ENCODE measurements at regions not wholly inside any gene's neighbourhood (a gene's known extent, or its start where the extent isn't known, plus 50 kb on each side); places are given as distances from the start of the nearest gene placed in this dataset.

- DNase-seq (ENCODE audit: low read depth, low spot score): no peak
- CTCF ChIA-PET: interaction anchor here (1.4 kb wide), 1 partner anchor 10 kb away, joined by 3 read pairs; no protein-coding TSS in a partner anchor
- TF ChIP-seq CTCF (IDR thresholded peaks at IDR 0.05; ENCODE audit: insufficient read depth, low read length, missing control alignments): no peak
- POLR2A ChIA-PET: no interaction called here
- H3K4me3 ChIP-seq (ENCODE audit: low read depth, low read length): no peak overlapping the region
These were observed 103.3 kb downstream of the C1orf94 start for GRCh38 chr1:34279971-34280370.

GRCh38 chr1:34280509-34280908 lies 103.8 kb downstream of the C1orf94 start:
- POLR2A ChIA-PET: no interaction called here
- H3K4me3 ChIP-seq (ENCODE audit: low read depth, low read length): no peak overlapping the region
- no peak for DNase-seq (ENCODE audit: low read depth, low spot score)
- TF ChIP-seq CTCF (IDR thresholded peaks at IDR 0.05; ENCODE audit: insufficient read depth, low read length, missing control alignments): no peak
- CTCF ChIA-PET: interaction anchor here (1.4 kb wide), 1 partner anchor 10 kb away, joined by 3 read pairs; no protein-coding TSS in a partner anchor

- no peak for DNase-seq (ENCODE audit: low read depth, low spot score)
- ChIA-PET POLR2A (no interaction called here), CTCF (no interaction called here)
- no peak for TF ChIP-seq CTCF (IDR thresholded peaks at IDR 0.05; ENCODE audit: insufficient read depth, low read length, missing control alignments)
- H3K4me3 ChIP-seq (ENCODE audit: low read depth, low read length): no peak overlapping the region
These were observed 106.4 kb downstream of the C1orf94 start for GRCh38 chr1:34283142-34283541.

GRCh38 chr1:34286511-34286910 lies 109.8 kb downstream of the C1orf94 start:
- no peak for TF ChIP-seq CTCF (IDR thresholded peaks at IDR 0.05; ENCODE audit: insufficient read depth, low read length, missing control alignments)
- no peak for DNase-seq (ENCODE audit: low read depth, low spot score)
- POLR2A ChIA-PET: no interaction called here
- CTCF ChIA-PET: no interaction called here
- H3K4me3 ChIP-seq (ENCODE audit: low read depth, low read length): no peak overlapping the region

GRCh38 chr1:34290831-34291230 lies 114.1 kb downstream of the C1orf94 start:
- CTCF ChIA-PET: interaction anchor here (1.5 kb wide), 1 partner anchor 10 kb away, joined by 3 read pairs; no protein-coding TSS in a partner anchor
- no peak for TF ChIP-seq CTCF (IDR thresholded peaks at IDR 0.05; ENCODE audit: insufficient read depth, low read length, missing control alignments)
- POLR2A ChIA-PET: no interaction called here
- no peak for DNase-seq (ENCODE audit: low read depth, low spot score)
- H3K4me3 ChIP-seq (ENCODE audit: low read depth, low read length): no peak overlapping the region

- H3K4me3 ChIP-seq (ENCODE audit: low read depth, low read length): no peak overlapping the region
- no peak for TF ChIP-seq CTCF (IDR thresholded peaks at IDR 0.05; ENCODE audit: insufficient read depth, low read length, missing control alignments)
- ChIA-PET CTCF (no interaction called here), POLR2A (no interaction called here)
- DNase-seq (ENCODE audit: low read depth, low spot score): no peak
These were observed 115.8 kb downstream of the C1orf94 start for GRCh38 chr1:34292472-34292871.
